ENCODE measurements at regions not wholly inside any gene's neighbourhood (a gene's known extent, or its start where the extent isn't known, plus 50 kb on each side); places are given as distances from the start of the nearest gene placed in this dataset.

DNA sequence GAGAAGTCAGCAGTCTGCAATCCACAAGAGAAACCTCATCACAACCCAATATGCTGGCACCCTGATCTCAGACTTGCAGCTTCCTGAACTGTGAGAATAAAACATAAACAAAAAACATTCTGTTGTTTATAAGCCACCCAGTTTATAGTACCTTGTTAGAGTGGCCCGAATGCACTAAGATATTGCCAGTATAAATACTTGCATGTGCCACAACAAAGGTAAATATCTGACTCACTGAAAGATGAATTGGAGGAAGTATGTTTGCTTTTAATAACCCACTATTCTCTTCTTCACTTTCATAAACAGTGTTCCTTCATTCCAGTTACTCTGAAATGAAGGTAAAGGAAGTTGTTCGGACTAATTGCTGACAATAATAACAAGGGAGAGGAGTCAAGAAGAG, 1163.4 kb upstream of the CDH6 start:
- no peak for DNase-seq

DNA sequence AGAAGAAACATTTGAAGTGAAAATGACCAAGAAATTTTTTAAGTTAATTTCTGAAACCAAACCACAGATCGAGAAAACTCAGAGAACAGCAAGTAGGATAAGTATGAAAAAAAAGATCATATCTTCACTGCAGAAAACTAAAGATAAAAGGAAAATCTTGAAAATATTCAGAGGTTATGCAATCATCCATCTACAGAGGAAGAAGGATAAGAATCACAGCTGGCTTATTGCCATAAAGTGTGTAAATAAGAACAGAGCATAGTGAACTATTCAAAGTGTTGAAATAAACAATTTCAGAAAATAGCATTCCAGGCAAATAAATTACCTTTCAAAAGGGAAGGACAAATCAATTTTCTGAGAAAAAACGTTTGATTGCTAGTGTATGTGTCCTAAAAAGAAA, 1191.7 kb upstream of the CDH6 start:
- DNase-seq: no peak

- no peak for DNase-seq
Measured at GRCh38 chr5:30000231-30000630, 1193.3 kb upstream of the CDH6 start.

- no peak for DNase-seq
Measured at GRCh38 chr5:29995154-29995553, 1198.3 kb upstream of the CDH6 start.

DNA sequence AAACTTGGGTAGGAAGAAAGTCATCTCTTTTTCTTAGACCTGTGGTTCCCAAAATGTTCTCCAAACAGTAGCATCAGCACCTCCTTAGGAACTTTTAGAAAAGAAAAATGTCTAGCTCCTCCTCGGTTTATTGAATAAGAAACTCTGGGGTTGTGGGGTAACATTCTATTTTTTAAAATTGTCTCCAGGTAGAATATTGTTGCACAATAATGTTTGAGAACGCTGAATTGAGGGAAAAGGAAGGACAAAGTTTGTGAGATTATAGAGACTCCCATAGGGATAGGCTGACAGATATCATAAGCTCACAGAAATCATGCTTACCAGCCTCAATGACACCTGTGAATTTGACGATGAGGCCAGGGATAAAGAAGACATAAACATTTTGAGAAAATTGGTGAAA, 1199.0 kb upstream of the CDH6 start:
- DNase-seq: no peak

GRCh38 chr5:29993286-29993685, 1200.2 kb upstream of the CDH6 start:
- no peak for DNase-seq

DNA sequence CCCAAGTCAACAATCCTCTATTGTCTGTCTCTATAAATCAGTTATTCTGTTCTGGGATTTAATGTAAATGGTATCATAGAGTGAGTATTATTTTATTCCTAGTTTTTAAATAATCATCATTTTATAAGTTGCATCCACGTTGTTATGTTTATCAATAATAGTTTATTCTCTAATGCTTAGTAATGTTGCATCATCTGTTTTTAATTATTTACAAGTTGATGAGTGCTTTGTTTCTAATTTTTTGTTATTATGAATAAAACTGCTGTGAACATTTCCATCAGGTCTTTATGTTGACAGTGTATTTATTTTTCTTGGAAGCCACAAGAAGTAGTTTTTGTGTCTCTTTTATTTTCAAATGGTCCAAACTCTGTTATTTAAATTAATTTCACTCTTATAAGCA, 1201.2 kb upstream of the CDH6 start:
- DNase-seq: no peak

- no peak for DNase-seq
Measured at GRCh38 chr5:29990681-29991080, 1202.8 kb upstream of the CDH6 start.

DNA sequence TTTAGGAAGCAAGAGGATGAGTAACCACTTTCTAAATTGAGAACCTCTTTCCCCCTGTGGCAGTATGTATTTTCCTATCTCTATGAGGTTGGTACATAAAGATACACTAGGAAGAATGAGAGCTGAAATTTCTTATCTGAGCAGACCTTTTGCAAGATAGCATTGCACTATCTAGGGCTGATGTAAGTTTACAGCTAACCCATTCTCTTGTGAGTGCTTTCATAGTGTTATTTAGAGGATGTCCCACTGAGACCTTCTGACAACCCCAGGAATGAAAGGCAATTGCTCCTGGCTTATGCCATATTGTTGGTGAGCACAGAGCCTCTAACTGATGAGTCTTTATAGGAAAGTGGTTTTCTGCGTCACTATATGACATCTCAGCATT, 1209.3 kb upstream of the CDH6 start:
- DNase-seq: no peak

DNA sequence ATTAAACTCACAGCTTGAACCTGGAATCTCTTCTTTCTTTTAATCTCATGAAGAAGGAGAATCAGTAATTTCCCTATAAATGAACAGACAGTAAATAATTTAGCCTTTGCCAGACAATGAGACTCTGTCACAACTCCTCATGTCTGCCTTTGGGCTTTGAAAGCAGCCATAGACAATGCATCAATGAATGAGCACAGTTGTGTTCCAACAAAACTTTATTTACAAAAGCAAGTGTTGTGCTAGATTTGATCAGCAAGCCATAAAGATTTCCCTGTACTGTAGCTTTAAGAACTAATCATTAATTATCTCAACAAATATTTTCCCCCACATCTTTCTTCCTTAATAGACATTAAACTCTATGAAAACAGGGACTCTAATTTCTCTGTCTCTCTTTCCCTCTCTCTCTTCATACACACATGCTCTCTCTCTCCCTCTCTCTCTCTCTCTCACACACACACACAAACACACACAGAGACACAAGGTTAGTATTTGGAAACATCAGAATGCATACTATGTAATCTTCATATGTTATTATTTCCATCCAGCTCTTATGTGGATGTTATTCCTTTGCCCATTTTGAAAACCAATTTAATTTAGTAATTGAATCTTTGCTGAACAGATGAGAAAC, 1209.8 kb upstream of the CDH6 start:
- DNase-seq: no peak

GRCh38 chr5:29982457-29982856, 1211.0 kb upstream of the CDH6 start:
- no peak for DNase-seq

GRCh38 chr5:29972597-29972996, 1220.9 kb upstream of the CDH6 start:
- DNase-seq: no peak

- no peak for DNase-seq
Measured at GRCh38 chr5:29963956-29964355, 1229.5 kb upstream of the CDH6 start.

GRCh38 chr5:29960323-29960722, 1233.2 kb upstream of the CDH6 start:
- DNase-seq: no peak

DNA sequence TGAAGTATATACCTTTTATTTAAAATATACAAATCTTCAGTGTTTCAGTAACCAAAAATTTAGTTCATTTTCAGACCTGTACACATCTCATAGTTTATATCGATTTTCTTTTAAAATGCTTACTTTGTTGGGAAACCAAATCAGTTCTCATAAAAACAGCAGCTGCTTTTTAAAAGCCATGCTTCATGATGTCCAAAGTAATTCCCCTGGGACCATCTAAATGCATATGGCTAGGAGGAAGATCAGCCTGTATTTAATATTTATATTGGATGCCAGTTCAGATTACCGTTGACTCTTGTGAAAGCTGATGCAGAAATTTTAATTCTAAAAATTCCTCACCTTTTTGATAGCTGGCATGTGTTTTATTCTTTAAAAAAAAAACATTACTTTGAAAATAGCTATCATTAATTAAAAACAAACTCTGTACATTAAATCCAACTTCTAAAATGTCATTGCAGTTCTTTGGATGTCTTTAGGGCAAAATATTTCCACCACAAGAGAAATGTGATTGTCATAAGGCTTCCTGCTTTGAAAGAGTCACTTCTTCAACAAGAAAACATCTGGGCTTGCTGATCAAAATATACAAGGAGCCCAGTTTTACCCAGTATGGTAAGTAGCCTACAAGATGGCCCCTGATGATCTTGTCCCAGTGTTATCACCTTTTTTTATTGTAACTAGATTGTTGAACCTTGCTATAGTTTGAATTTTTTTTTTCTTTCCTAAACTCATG, 1242.9 kb upstream of the CDH6 start:
- DNase-seq: no peak

DNA sequence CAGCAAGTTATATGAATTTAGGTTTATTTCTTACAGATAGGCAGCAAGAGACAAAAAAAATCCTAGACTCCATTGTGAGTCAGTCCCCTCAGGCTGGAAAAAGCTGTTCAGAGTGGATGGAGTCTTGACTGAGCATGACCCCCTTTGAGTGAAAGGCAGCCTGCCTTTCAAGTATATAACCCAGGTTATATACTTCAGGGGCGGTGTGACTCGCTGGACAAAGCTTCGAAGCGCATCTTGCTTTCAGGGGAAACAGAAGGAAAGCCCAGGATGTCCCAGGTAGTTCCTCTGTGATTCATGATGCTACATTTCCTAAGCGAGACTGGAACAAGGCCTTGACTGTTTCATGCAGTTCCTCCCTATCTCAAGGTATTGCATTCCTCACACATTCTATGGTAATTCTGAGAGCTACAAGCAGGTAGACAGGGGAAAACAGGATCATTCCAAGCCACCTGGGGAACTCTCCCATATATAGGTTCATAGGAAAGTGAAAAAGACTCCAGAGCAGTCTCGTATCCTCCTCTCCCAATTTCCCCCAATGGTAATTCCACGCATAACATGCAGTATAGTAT, 1244.1 kb upstream of the CDH6 start:
- no peak for DNase-seq

DNA sequence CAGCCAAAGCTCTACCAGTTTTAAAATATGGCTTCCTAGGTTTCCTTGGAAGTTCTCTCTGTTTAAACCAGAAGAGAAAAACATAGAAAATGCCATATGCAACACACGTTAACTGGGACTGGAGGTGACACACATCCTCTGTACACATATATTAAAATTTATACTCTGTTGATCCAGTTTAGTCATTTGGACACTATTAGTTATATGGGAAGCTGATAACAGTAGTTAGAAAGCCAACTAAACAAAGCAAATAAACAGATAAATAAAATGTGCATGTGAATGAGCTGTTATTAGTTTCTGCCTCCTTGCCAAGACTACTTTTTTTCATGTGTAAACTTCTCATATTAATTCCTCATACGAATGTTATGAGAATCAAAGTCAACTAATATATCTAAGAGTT, 1249.2 kb upstream of the CDH6 start:
- no peak for DNase-seq

DNA sequence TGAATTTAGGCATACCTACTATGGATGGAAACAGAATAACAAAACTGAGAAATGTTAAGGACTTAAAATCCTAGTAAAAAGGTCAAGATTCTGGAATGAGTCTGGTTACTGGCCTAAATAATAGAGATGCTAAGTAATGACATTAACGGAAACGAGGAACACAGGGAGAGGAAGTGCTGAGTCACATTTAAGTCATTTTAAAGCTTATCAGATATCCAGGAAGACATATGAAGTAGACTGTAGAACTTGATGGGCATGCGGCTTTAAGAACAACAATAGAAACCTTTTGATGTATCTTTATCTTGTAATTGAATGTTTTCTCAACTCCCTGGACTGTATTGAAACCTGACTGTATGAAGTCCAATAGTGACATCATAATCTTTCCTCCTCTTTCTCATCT, 1251.4 kb upstream of the CDH6 start:
- DNase-seq: no peak

DNA sequence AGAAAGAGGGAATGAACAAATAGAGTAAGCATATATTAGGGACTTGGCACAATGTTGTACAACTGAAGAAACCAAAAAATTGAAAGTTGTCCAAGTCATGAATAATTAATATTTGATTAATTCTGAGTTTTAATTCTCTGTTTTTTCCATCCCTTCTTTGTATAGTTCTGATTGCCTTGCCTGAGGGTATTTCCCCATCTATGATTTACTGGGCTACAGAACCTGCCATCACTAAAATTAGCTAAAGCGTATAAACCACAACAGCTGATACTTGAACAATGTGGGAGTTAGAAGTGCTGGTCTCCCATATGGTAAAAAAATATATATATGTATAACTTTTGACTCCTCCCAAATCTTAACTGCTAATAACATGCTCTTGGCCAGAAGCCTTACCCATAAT, 1253.5 kb upstream of the CDH6 start:
- DNase-seq: no peak

GRCh38 chr5:29935371-29935770, 1258.1 kb upstream of the CDH6 start:
- no peak for DNase-seq

DNA sequence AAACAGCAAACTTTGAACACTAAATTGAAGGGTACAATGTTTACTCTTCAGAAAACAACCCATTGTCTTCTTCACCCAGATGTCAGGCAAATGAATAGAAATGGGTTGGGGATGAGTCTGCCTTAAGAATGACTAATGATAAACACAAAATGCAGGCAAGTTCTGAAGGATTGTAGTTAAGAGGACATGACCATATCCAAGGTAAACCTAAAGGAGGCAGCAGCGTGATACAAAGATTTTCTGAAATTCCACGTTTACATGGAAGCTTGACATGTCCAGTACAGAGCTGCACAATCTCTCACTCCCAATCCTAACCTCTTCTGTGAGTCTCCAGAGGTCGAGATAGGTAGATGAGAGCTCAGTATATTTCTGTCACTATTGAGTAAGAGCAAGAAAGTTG, 1263.2 kb upstream of the CDH6 start:
- DNase-seq: no peak

DNA sequence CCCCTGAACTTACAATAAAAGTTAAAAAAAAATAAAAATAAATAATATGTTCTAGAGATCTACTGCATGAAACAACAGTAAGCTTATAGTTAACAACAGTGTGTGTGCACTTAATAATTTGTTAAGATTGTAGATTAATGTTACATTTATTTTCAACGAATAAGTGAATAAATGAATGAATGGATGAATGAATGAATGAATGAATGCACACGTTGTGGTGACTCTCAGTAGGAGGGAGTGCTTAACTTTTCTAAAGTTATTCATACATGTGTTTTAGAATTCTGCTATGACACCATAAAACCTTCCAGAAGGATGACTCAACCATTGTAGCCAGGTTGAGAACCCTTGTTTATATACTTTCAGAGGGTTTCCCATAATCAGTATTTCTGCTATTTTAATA, 1269.4 kb upstream of the CDH6 start:
- DNase-seq: no peak

GRCh38 chr5:29905626-29906353, 1287.7 kb upstream of the CDH6 start:
- no peak for DNase-seq

DNA sequence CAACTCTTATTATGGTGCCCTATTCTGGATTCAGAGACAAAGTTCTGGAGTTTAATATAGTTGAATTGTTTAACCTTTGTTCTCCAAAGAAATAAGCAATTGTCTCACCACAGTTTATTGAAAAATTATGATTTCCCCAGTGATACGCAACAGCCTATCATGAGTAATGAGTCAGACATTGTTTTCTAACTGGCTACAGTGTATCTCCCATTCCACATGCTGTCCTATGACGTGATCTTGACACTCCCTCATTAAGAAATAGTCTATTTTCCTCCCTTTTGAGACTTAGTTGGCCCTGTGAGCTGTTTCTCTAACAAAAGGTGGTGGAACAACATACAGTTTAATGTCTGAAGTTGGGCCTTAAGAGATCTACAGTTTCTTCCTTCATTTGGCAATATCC, 1290.6 kb upstream of the CDH6 start:
- no peak for DNase-seq

Data from NCI-H2029 treated with DMSO at 0.1 percent for 48 hours (cell line).